Mesendoderm (in vitro differentiated cells): ENCODE measurements at regions not wholly inside any gene's neighbourhood (a gene's known extent, or its start where the extent isn't known, plus 50 kb on each side); places are given as distances from the start of the nearest gene placed in this dataset.
"Not testable (repeated sequence)": the region's sequence is repeated elsewhere in the genome, so short reads cannot be mapped to it uniquely, and the experiment has no call there.

ENCODE experiments used
- DNase-seq: peaks from one replicate; pipeline ENCODE4 v3.0.0; 2013
- H2AK5ac ChIP-seq: 2 replicates; pipeline ENCODE4 v1.6.1; 2013; ENCODE audit warnings: low read length, inconsistent platforms
- H2BK120ac ChIP-seq: 2 replicates; pipeline ENCODE4 v1.6.1; 2013; ENCODE audit warnings: low read depth, mild to moderate bottlenecking, low read length, moderate library complexity, mixed read lengths
- H2BK15ac ChIP-seq: replicated peaks from 2 replicates; pipeline ENCODE4 v1.6.1; 2013; ENCODE audit warnings: low read depth, mild to moderate bottlenecking, moderate library complexity
- H2BK5ac ChIP-seq: 2 replicates; pipeline ENCODE4 v1.6.1; 2013; ENCODE audit warnings: low read length, inconsistent platforms
- H3K18ac ChIP-seq: 2 replicates; pipeline ENCODE4 v1.6.1; 2013; ENCODE audit warnings: mild to moderate bottlenecking, low read length, mixed read lengths
- H3K23ac ChIP-seq: one replicate; pipeline ENCODE4 v1.6.1; 2013; ENCODE audit warnings: low read length
- H3K27ac ChIP-seq: 2 replicates; pipeline ENCODE4 v1.5.1; 2013; ENCODE audit warnings: low read depth, mild to moderate bottlenecking, inconsistent platforms, low read length, moderate library complexity
- H3K27me3 ChIP-seq: 2 replicates; pipeline ENCODE4 v1.6.1; 2013; ENCODE audit warnings: low read length, control low read depth, mild to moderate bottlenecking, inconsistent platforms; ENCODE audit not compliant: insufficient read depth, poor library complexity
- H3K36me3 ChIP-seq: 2 replicates; pipeline ENCODE4 v1.6.1; 2013; ENCODE audit warnings: low read length, inconsistent platforms; ENCODE audit not compliant: control insufficient read depth, insufficient read depth
- H3K4ac ChIP-seq: one replicate; pipeline ENCODE4 v1.6.1; 2013; ENCODE audit warnings: low read depth, mild to moderate bottlenecking, low read length, moderate library complexity
- H3K4me1 ChIP-seq: 2 replicates; pipeline ENCODE4 v1.6.1; 2013; ENCODE audit warnings: low read depth, low read length, inconsistent platforms; ENCODE audit not compliant: control insufficient read depth
- H3K4me2 ChIP-seq: 2 replicates; pipeline ENCODE4 v1.6.1; 2013; ENCODE audit warnings: low read length
- H3K4me3 ChIP-seq: 2 replicates; pipeline ENCODE4 v1.5.1; 2013; ENCODE audit warnings: mild to moderate bottlenecking, low read length
- H3K56ac ChIP-seq: one replicate; pipeline ENCODE4 v1.6.1; 2013; ENCODE audit warnings: low read length
- H3K79me1 ChIP-seq: 2 replicates; pipeline ENCODE4 v1.6.1; 2013; ENCODE audit warnings: low read length, inconsistent platforms
- H3K79me2 ChIP-seq: 2 replicates; pipeline ENCODE4 v1.6.1; 2013; ENCODE audit warnings: mild to moderate bottlenecking, low read length; ENCODE audit not compliant: control insufficient read depth, insufficient read depth
- H3K9ac ChIP-seq: 2 replicates; pipeline ENCODE4 v1.6.1; 2013; ENCODE audit warnings: low read length, inconsistent platforms
- H4K5ac ChIP-seq: one replicate; pipeline ENCODE4 v1.6.1; 2013; ENCODE audit warnings: low read length
- H4K8ac ChIP-seq: one replicate; pipeline ENCODE4 v1.6.1; 2013; ENCODE audit warnings: low read depth, mild to moderate bottlenecking, control low read depth, low read length, moderate library complexity
- WGBS: extraction: QIAGEN DNeasy Blood & Tissue Kit; methylation state at CpG from one replicate; pipeline ENCODE4 v1.1.7; 2013; ENCODE audit warnings: low lambda C conversion rate, missing lambda C conversion rate; ENCODE audit not compliant: insufficient coverage; ENCODE audit errors: extremely low coverage; 5-methylcytosine and 5-hydroxymethylcytosine counted together

GRCh38 chr16:29230671-29231096 lies 175.8 kb downstream of the NPIPB11 start:
- Histone ChIP-seq H2BK5ac (no peak overlapping the region), H3K4me3 (no peak overlapping the region), H3K27me3 (no peaks in the 10 kb centered on the region), H3K18ac (no peak overlapping the region), H3K79me1 (no peaks in the 10 kb centered on the region), H3K27ac (no peak overlapping the region), H2AK5ac (no peak overlapping the region), H4K5ac (no peak overlapping the region), H3K4me1 (no peaks in the 10 kb centered on the region), H3K56ac (no peak overlapping the region), H3K4me2 (no peak overlapping the region), H3K23ac (no peak overlapping the region), H4K8ac (no peak overlapping the region), H3K36me3 (no peaks in the 10 kb centered on the region), H2BK120ac (no peak overlapping the region), H2BK15ac (no peak overlapping the region), H3K9ac (no peak overlapping the region), H3K4ac (no peak overlapping the region), H3K79me2 (no peaks in the 10 kb centered on the region)
- DNase-seq: peak; percentile 28
- WGBS: no CpG with 5 or more reads among the region's 22 CpGs

- H2BK120ac ChIP-seq, H2AK5ac ChIP-seq, H3K4me3 ChIP-seq, H3K27me3 ChIP-seq, H3K79me2 ChIP-seq, H3K36me3 ChIP-seq, H3K4ac ChIP-seq, H4K8ac ChIP-seq, H3K23ac ChIP-seq, H3K56ac ChIP-seq, H3K4me2 ChIP-seq, H3K18ac ChIP-seq, H3K4me1 ChIP-seq, H2BK15ac ChIP-seq, H4K5ac ChIP-seq, H2BK5ac ChIP-seq, H3K79me1 ChIP-seq, H3K27ac ChIP-seq, H3K9ac ChIP-seq: not testable (repeated sequence)
- no CpG with 5 or more reads among the region's 21 CpGs for WGBS
- peak; percentile 6 for DNase-seq
These were observed 176.4 kb downstream of the NPIPB11 start for GRCh38 chr16:29230006-29230668.

GRCh38 chr16:29229616-29230005 lies 176.9 kb downstream of the NPIPB11 start:
- not testable (repeated sequence) for H3K79me2 ChIP-seq, H2BK120ac ChIP-seq, H3K4me1 ChIP-seq, H4K5ac ChIP-seq, H3K4me2 ChIP-seq, H3K18ac ChIP-seq, DNase-seq, H3K27ac ChIP-seq, H3K36me3 ChIP-seq, H2BK15ac ChIP-seq, H3K56ac ChIP-seq, H2AK5ac ChIP-seq, H3K4me3 ChIP-seq, H3K9ac ChIP-seq, H3K4ac ChIP-seq, H4K8ac ChIP-seq, H3K23ac ChIP-seq, H2BK5ac ChIP-seq, H3K79me1 ChIP-seq, H3K27me3 ChIP-seq
- no CpG with 5 or more reads among the region's 8 CpGs for WGBS

GRCh38 chr16:29228664-29229611 lies 177.6 kb downstream of the NPIPB11 start:
- not testable (repeated sequence) for H3K79me2 ChIP-seq, H4K5ac ChIP-seq, H3K36me3 ChIP-seq, H3K9ac ChIP-seq, H3K27ac ChIP-seq, H3K79me1 ChIP-seq, H3K4me1 ChIP-seq, H2BK5ac ChIP-seq, H3K23ac ChIP-seq, H3K4me2 ChIP-seq, H3K4ac ChIP-seq, H2BK120ac ChIP-seq, H3K18ac ChIP-seq, H4K8ac ChIP-seq, DNase-seq, H3K4me3 ChIP-seq, H3K27me3 ChIP-seq, H2AK5ac ChIP-seq, H2BK15ac ChIP-seq, H3K56ac ChIP-seq
- WGBS: no CpG with 5 or more reads among the region's 29 CpGs

GRCh38 chr16:29227751-29228663 lies 178.5 kb downstream of the NPIPB11 start:
- WGBS: no CpG with 5 or more reads among the region's 20 CpGs
- H3K23ac ChIP-seq, H3K79me2 ChIP-seq: not testable (repeated sequence)

More at GRCh38 chr16:29227751-29228663, 178.5 kb downstream of the NPIPB11 start:
- not testable (repeated sequence) for H2BK15ac ChIP-seq, H3K4me1 ChIP-seq, H4K8ac ChIP-seq, H2BK120ac ChIP-seq, H3K27me3 ChIP-seq, H3K4me3 ChIP-seq, H3K9ac ChIP-seq, H4K5ac ChIP-seq, H3K79me1 ChIP-seq, H3K18ac ChIP-seq, H3K36me3 ChIP-seq, H3K4ac ChIP-seq, H2AK5ac ChIP-seq, H3K56ac ChIP-seq, H3K27ac ChIP-seq, H2BK5ac ChIP-seq, H3K4me2 ChIP-seq
- DNase-seq: peak; percentile 76
